Type B pancreatic cell (in vitro differentiated cells): ENCODE measurements at regions not wholly inside any gene's neighbourhood (a gene's known extent, or its start where the extent isn't known, plus 50 kb on each side); places are given as distances from the start of the nearest gene placed in this dataset.

ENCODE experiments used
- DNase-seq: peaks from one replicate; pipeline ENCODE4 v3.0.0; 2021; ENCODE audit warnings: mixed read lengths; ENCODE audit not compliant: unreplicated experiment; ENCODE audit errors: extremely low spot score
- H3K27ac Mint-ChIP-seq: 2 replicates; pipeline ENCODE4 v1.8.0; 2021; ENCODE audit warnings: mild to moderate bottlenecking, mixed read lengths
- H3K27me3 Mint-ChIP-seq: 2 replicates; pipeline ENCODE4 v1.8.0; 2021; ENCODE audit warnings: mixed read lengths
- H3K36me3 Mint-ChIP-seq: 2 replicates; pipeline ENCODE4 v1.8.0; 2021; ENCODE audit warnings: mixed read lengths
- H3K4me1 Mint-ChIP-seq: one replicate; pipeline ENCODE4 v1.8.0; 2021; ENCODE audit warnings: mixed read lengths; ENCODE audit not compliant: unreplicated experiment
- H3K4me3 Mint-ChIP-seq: 2 replicates; pipeline ENCODE4 v1.8.0; 2021; ENCODE audit warnings: mild to moderate bottlenecking, mixed read lengths
- H3K9me3 Mint-ChIP-seq: 2 replicates; pipeline ENCODE4 v1.8.0; 2021; ENCODE audit warnings: mixed read lengths
- CTCF ChIP-seq: fragments of 200-600 bp; sonication (generic); conservative IDR thresholded peaks from 2 replicates; pipeline ENCODE4 v1.5.0; 2021; ENCODE audit warnings: antibody characterized with exemption, mild to moderate bottlenecking

DNA sequence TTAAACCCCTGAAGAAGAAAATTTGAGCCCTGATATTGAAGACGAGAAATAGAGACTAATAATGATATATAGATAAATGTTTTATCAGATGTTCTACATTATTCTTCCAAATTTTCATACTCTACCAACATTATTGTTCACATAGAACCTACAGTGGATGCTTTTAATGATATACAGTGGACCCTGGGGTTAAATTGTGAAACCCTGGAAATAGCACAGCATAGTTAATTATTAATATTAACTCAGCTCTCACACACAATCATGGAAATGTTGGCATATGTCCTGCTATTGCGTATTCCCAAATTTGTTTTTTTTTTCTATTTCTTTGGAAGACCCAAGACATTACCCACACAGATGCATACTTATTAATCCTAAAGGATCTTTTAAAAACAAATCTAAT is 579.9 kb downstream of the CCDC85A start:
- H3K27me3 Mint-ChIP-seq: peaks cover 3% of the 10 kb centered on the region
- no peaks in the 10 kb centered on the region for H3K9me3 Mint-ChIP-seq
- no peak for DNase-seq
- H3K36me3 Mint-ChIP-seq: no peaks in the 10 kb centered on the region
- H3K4me1 Mint-ChIP-seq: no peaks in the 10 kb centered on the region
- no peak overlapping the region for H3K27ac Mint-ChIP-seq
- TF ChIP-seq CTCF: no peak
- no peak overlapping the region for H3K4me3 Mint-ChIP-seq

- DNase-seq: no peak
- no peak for TF ChIP-seq CTCF
- Mint-ChIP-seq H3K4me1 (no peaks in the 10 kb centered on the region), H3K27me3 (peaks cover 3% of the 10 kb centered on the region), H3K9me3 (no peaks in the 10 kb centered on the region), H3K4me3 (no peak overlapping the region), H3K27ac (no peak overlapping the region), H3K36me3 (no peaks in the 10 kb centered on the region)
Observed at GRCh38 chr2:56768973-56769372, 585.2 kb downstream of the CCDC85A start.

GRCh38 chr2:56770490-56770889 is 586.7 kb downstream of the CCDC85A start:
- Mint-ChIP-seq H3K36me3 (no peaks in the 10 kb centered on the region), H3K9me3 (no peaks in the 10 kb centered on the region), H3K27ac (no peak overlapping the region), H3K27me3 (peaks cover 3% of the 10 kb centered on the region), H3K4me3 (no peak overlapping the region), H3K4me1 (no peaks in the 10 kb centered on the region)
- TF ChIP-seq CTCF: no peak
- no peak for DNase-seq

- H3K36me3 Mint-ChIP-seq: no peaks in the 10 kb centered on the region
- DNase-seq: no peak
- H3K27me3 Mint-ChIP-seq: peaks cover 4% of the 10 kb centered on the region
- H3K4me1 Mint-ChIP-seq: no peaks in the 10 kb centered on the region
- H3K27ac Mint-ChIP-seq: no peak overlapping the region
- H3K4me3 Mint-ChIP-seq: no peak overlapping the region
- no peak for TF ChIP-seq CTCF
- H3K9me3 Mint-ChIP-seq: no peaks in the 10 kb centered on the region
Observed at GRCh38 chr2:56784046-56784445, 600.3 kb downstream of the CCDC85A start.

DNA sequence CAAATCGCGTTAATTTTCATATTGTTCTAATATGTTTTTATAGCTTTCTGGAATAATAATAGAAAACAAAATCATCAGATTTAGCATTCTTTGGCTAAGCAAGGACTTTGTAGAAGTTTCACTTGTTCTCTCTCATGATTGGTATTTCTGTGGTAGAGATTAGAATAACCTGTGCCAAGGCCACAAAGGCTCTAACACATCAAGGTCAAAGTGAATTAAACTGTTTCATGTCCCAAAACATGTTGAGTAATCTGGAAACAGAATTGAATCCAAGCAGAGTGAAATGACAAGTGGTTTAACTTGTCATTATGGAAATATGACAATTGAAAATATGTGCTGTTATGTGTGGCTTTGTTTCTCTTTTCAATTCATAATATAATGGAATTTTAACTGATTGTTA is 617.4 kb downstream of the CCDC85A start:
- Mint-ChIP-seq H3K36me3 (no peaks in the 10 kb centered on the region), H3K4me3 (no peak overlapping the region), H3K27me3 (peaks cover 3% of the 10 kb centered on the region), H3K9me3 (no peaks in the 10 kb centered on the region), H3K27ac (no peak overlapping the region), H3K4me1 (no peaks in the 10 kb centered on the region)
- no peak for DNase-seq
- no peak for TF ChIP-seq CTCF

DNA sequence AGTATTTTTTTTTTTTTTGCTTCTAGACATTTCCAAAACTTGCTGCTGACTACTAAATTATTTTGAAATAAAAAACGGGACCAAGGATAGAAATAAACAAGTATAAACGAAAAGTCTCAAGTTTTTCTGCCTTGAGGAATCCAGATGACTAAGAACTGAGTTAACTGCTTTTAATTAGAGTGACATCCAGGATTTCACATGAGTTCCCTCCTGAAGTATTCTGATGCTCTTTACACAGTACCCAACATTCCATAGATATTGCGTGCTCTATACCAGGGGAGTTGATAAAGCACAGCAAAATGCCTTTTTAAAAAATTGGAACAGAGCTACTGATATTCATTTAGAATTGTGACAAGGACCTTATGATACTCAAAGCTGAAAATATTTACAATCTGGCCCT is 618.0 kb downstream of the CCDC85A start:
- H3K4me1 Mint-ChIP-seq: no peaks in the 10 kb centered on the region
- no peak for TF ChIP-seq CTCF
- no peak overlapping the region for H3K27ac Mint-ChIP-seq
- no peaks in the 10 kb centered on the region for H3K36me3 Mint-ChIP-seq
- no peak for DNase-seq
- no peak overlapping the region for H3K4me3 Mint-ChIP-seq
- peaks cover 3% of the 10 kb centered on the region for H3K27me3 Mint-ChIP-seq
- H3K9me3 Mint-ChIP-seq: no peaks in the 10 kb centered on the region
